Subcutaneous abdominal adipose tissue (tissue), 5 donors: ENCODE measurements at regions not wholly inside any gene's neighbourhood (a gene's known extent, or its start where the extent isn't known, plus 50 kb on each side); places are given as distances from the start of the nearest gene placed in this dataset.

Source experiments
- H3K27ac ChIP-seq: one replicate; pipeline ENCODE4 v1.7.0; 2013; ENCODE audit warnings: low read depth, mild to moderate bottlenecking, inconsistent platforms, low read length, moderate library complexity
- H3K27me3 ChIP-seq, 5 donors: one replicate each; pipeline ENCODE4 v1.7.0; 2013; ENCODE audit warnings: low read length in 5 of 5, inconsistent platforms in 1 of 5; ENCODE audit not compliant: control insufficient read depth in 5 of 5, insufficient read depth in 4 of 5
- H3K36me3 ChIP-seq, 5 donors: one replicate each; pipeline ENCODE4 v1.7.0; 2013; ENCODE audit warnings: low read length in 5 of 5; ENCODE audit not compliant: control insufficient read depth in 5 of 5, insufficient read depth in 5 of 5
- H3K4me1 ChIP-seq, 5 donors: one replicate each; pipeline ENCODE4 v1.7.0; 2013; ENCODE audit warnings: low read length in 5 of 5, mild to moderate bottlenecking in 3 of 5, moderate library complexity in 1 of 5; ENCODE audit not compliant: control insufficient read depth in 5 of 5, insufficient read depth in 5 of 5
- H3K4me3 ChIP-seq, 5 donors: one replicate each; pipeline ENCODE4 v1.7.0; 2013; ENCODE audit warnings: low read length in 5 of 5, low read depth in 1 of 5
- H3K9ac ChIP-seq, 5 donors: one replicate each; pipeline ENCODE4 v1.7.0; 2013; ENCODE audit warnings: low read length in 5 of 5, mild to moderate bottlenecking in 4 of 5, moderate library complexity in 3 of 5
- H3K9me3 ChIP-seq, 5 donors: one replicate each; pipeline ENCODE4 v1.7.0; 2013; ENCODE audit warnings: low read length in 5 of 5; ENCODE audit not compliant: control insufficient read depth in 5 of 5
- donor health status: healthy.
- donor health status: healthy.
- donor health status: healthy.
- donor health status: healthy.
- donor health status: healthy.

GRCh38 chr9:88077071-88077617, 61.1 kb downstream of the SPATA31C2 start:
- Histone ChIP-seq H3K9ac (no peak overlapping the region), H3K4me1 (peaks cover 2 to 15% (median 14%) of the 10 kb centered on the region in 5 donors), H3K27me3 (peaks cover 4 to 28% (median 11%) of the 10 kb centered on the region in 5 donors)

GRCh38 chr9:88076286-88077070, 61.8 kb downstream of the SPATA31C2 start:
- no peaks in the 10 kb centered on the region for H3K9me3 ChIP-seq
- H3K36me3 ChIP-seq, result no peaks in the 10 kb centered on the region
- H3K27me3 ChIP-seq, result peaks cover 4 to 28% (median 11%) of the 10 kb centered on the region in 5 donors
- peak overlapping the region in 2 of 5 donors; percentile 23 to 51 for H3K9ac ChIP-seq
- H3K4me3 ChIP-seq, result peak overlapping the region in 4 of 5 donors; percentile 66 to 88 (median 70)
- no peak overlapping the region for H3K27ac ChIP-seq
- H3K4me1 ChIP-seq, result peaks cover 2 to 15% (median 14%) of the 10 kb centered on the region in 5 donors

More at GRCh38 chr9:88077071-88077617, 61.1 kb downstream of the SPATA31C2 start:
- H3K9me3 ChIP-seq, result no peaks in the 10 kb centered on the region
- peak overlapping the region in 4 of 5 donors; percentile 66 to 88 (median 70) for H3K4me3 ChIP-seq
- H3K36me3 ChIP-seq, result no peaks in the 10 kb centered on the region
- H3K27ac ChIP-seq, result no peak overlapping the region

GRCh38 chr9:88075966-88076285, 62.3 kb downstream of the SPATA31C2 start:
- H3K36me3 ChIP-seq, result no peaks in the 10 kb centered on the region
- no peaks in the 10 kb centered on the region for H3K9me3 ChIP-seq
- peaks cover 4 to 28% (median 11%) of the 10 kb centered on the region in 5 donors for H3K27me3 ChIP-seq
- H3K27ac ChIP-seq, result no peak overlapping the region
- peaks cover 2 to 15% (median 14%) of the 10 kb centered on the region in 5 donors for H3K4me1 ChIP-seq
- peak overlapping the region in 4 of 5 donors; percentile 66 to 88 (median 70) for H3K4me3 ChIP-seq
- H3K9ac ChIP-seq, result peak overlapping the region in 1 of 5 donors; percentile 51

GRCh38 chr9:88075506-88075905, 62.8 kb downstream of the SPATA31C2 start:
- Histone ChIP-seq H3K27ac (no peak overlapping the region), H3K9me3 (no peaks in the 10 kb centered on the region), H3K27me3 (peaks cover 4 to 28% (median 11%) of the 10 kb centered on the region in 5 donors), H3K4me3 (no peak overlapping the region), H3K9ac (no peak overlapping the region), H3K4me1 (peaks cover 2 to 15% (median 14%) of the 10 kb centered on the region in 5 donors), H3K36me3 (no peaks in the 10 kb centered on the region)

GRCh38 chr9:88074931-88075330, 63.3 kb downstream of the SPATA31C2 start:
- no peaks in the 10 kb centered on the region for H3K36me3 ChIP-seq
- H3K27ac ChIP-seq, result no peak overlapping the region
- peaks cover 2 to 15% (median 14%) of the 10 kb centered on the region in 5 donors for H3K4me1 ChIP-seq
- no peak overlapping the region for H3K4me3 ChIP-seq
- H3K9ac ChIP-seq, result no peak overlapping the region
- H3K27me3 ChIP-seq, result peaks cover 4 to 28% (median 11%) of the 10 kb centered on the region in 5 donors
- no peaks in the 10 kb centered on the region for H3K9me3 ChIP-seq

- Histone ChIP-seq H3K27ac (no peak overlapping the region), H3K9ac (no peak overlapping the region), H3K9me3 (no peaks in the 10 kb centered on the region), H3K36me3 (no peaks in the 10 kb centered on the region), H3K4me3 (no peak overlapping the region), H3K27me3 (peaks cover 4 to 28% (median 10%) of the 10 kb centered on the region in 5 donors), H3K4me1 (peaks cover 2 to 15% (median 14%) of the 10 kb centered on the region in 5 donors)
Measured at GRCh38 chr9:88072831-88073375, 65.4 kb downstream of the SPATA31C2 start.

- H3K36me3 ChIP-seq, result no peaks in the 10 kb centered on the region
Measured at GRCh38 chr9:88071331-88071730, 66.9 kb downstream of the SPATA31C2 start.

GRCh38 chr9:88065619-88066018, 72.7 kb downstream of the SPATA31C2 start:
- H3K27ac ChIP-seq, result no peak overlapping the region
- H3K9me3 ChIP-seq, result no peaks in the 10 kb centered on the region
- no peak overlapping the region for H3K9ac ChIP-seq
- no peak overlapping the region for H3K4me3 ChIP-seq
- no peaks in the 10 kb centered on the region for H3K36me3 ChIP-seq
- H3K4me1 ChIP-seq, result no peaks in the 10 kb centered on the region
- peaks cover 0 to 7% (median 0%) of the 10 kb centered on the region in 5 donors for H3K27me3 ChIP-seq

More at GRCh38 chr9:88071331-88071730, 66.9 kb downstream of the SPATA31C2 start:
- Histone ChIP-seq H3K9ac (no peak overlapping the region), H3K27ac (no peak overlapping the region), H3K27me3 (peaks cover 0 to 16% (median 5%) of the 10 kb centered on the region in 5 donors), H3K4me3 (no peak overlapping the region), H3K9me3 (no peaks in the 10 kb centered on the region), H3K4me1 (peaks cover 2 to 7% (median 7%) of the 10 kb centered on the region in 5 donors)

GRCh38 chr9:88064554-88064953, 73.7 kb downstream of the SPATA31C2 start:
- no peak overlapping the region for H3K4me3 ChIP-seq
- no peaks in the 10 kb centered on the region for H3K4me1 ChIP-seq
- H3K9ac ChIP-seq, result no peak overlapping the region
- H3K27me3 ChIP-seq, result peaks cover 0 to 7% (median 0%) of the 10 kb centered on the region in 5 donors
- no peaks in the 10 kb centered on the region for H3K36me3 ChIP-seq
- no peaks in the 10 kb centered on the region for H3K9me3 ChIP-seq
- no peak overlapping the region for H3K27ac ChIP-seq

GRCh38 chr9:88060746-88061145, 77.5 kb downstream of the SPATA31C2 start:
- Histone ChIP-seq H3K27me3 (peaks cover 0 to 2% (median 0%) of the 10 kb centered on the region in 5 donors), H3K4me1 (no peaks in the 10 kb centered on the region), H3K9me3 (no peaks in the 10 kb centered on the region), H3K36me3 (no peaks in the 10 kb centered on the region), H3K9ac (no peak overlapping the region), H3K4me3 (no peak overlapping the region), H3K27ac (no peak overlapping the region)
